ENCODE measurements at regions not wholly inside any gene's neighbourhood (a gene's known extent, or its start where the extent isn't known, plus 50 kb on each side); places are given as distances from the start of the nearest gene placed in this dataset.

- no peak; the same call in 1 of the 2 replicates for TF ChIP-seq CTCF (conservative IDR thresholded peaks at IDR 0.05)
- TF ChIP-seq ZFX (IDR thresholded peaks at IDR 0.05): no peak
Measured at GRCh38 chr16:72664509-72665408, 383.2 kb downstream of the ZFHX3 start.

Data from C4-2B (cell line).